Neural progenitor cell (in vitro differentiated cells): ENCODE measurements at regions not wholly inside any gene's neighbourhood (a gene's known extent, or its start where the extent isn't known, plus 50 kb on each side); places are given as distances from the start of the nearest gene placed in this dataset.

Experiments used
- CTCF ChIP-seq: fragments of 200-600 bp; sonication (generic); IDR thresholded peaks from 2 replicates; pipeline ENCODE4 v1.5.1; 2017; ENCODE audit warnings: antibody characterized with exemption, mild to moderate bottlenecking
- EZH2 ChIP-seq: fragments of 200-600 bp; sonication (generic); IDR thresholded peaks from 2 replicates; pipeline ENCODE4 v1.6.1; 2017; ENCODE audit warnings: antibody characterized with exemption, mild to moderate bottlenecking, moderate library complexity
- EZH2phosphoT487 ChIP-seq: fragments of 200-600 bp; sonication (generic); IDR thresholded peaks from 2 replicates; pipeline ENCODE4 v1.6.1; 2017; ENCODE audit warnings: antibody characterized with exemption

DNA sequence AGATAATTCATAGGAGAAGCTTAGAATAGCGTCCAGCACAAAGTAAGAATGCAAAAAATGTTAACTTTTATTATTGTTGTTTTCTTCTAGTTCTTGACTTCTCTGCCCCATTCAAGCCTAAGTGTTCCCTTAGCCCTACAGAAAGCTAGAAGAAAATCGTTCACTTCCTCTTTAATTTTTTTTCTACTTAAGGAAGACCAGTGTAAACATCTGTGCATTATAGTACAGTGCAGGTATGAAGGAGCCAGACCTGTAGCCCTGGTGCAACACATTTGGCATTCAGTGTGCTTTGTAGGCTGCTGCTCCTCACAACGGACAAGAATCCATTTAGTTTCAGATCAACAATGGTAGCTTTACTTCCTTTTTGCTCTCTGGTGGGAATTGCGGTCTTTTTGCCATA lies 127.8 kb upstream of the SLC7A14 start:
- TF ChIP-seq CTCF (no peak), EZH2 (no peak), EZH2phosphoT487 (no peak)
